ENCODE measurements at regions not wholly inside any gene's neighbourhood (a gene's known extent, or its start where the extent isn't known, plus 50 kb on each side); places are given as distances from the start of the nearest gene placed in this dataset.
"Not testable (repeated sequence)": the region's sequence is repeated elsewhere in the genome, so short reads cannot be mapped to it uniquely, and the experiment has no call there.

GRCh38 chr9:71268871-71269635, 147.6 kb upstream of the TRPM3 start:
- no peak for DNase-seq

GRCh38 chr9:71263451-71263850, 142.0 kb upstream of the TRPM3 start:
- no peak for DNase-seq

GRCh38 chr9:71260419-71260818, 139.0 kb upstream of the TRPM3 start:
- DNase-seq, result not testable (repeated sequence)

- DNase-seq, result no peak
Measured at GRCh38 chr9:71254592-71255277, 133.3 kb upstream of the TRPM3 start.

- no peak for DNase-seq
Measured at GRCh38 chr9:71253011-71253410, 131.6 kb upstream of the TRPM3 start.

GRCh38 chr9:71250581-71250980, 129.2 kb upstream of the TRPM3 start:
- DNase-seq, result no peak

GRCh38 chr9:71249729-71250317, 128.4 kb upstream of the TRPM3 start:
- peak; percentile 49 for DNase-seq

GRCh38 chr9:71245651-71246050, 124.2 kb upstream of the TRPM3 start:
- DNase-seq, result no peak

- DNase-seq, result no peak
Measured at GRCh38 chr9:71243951-71244350, 122.5 kb upstream of the TRPM3 start.

GRCh38 chr9:71242081-71242480, 120.7 kb upstream of the TRPM3 start:
- no peak for DNase-seq

- DNase-seq, result no peak
Measured at GRCh38 chr9:71237051-71237450, 115.6 kb upstream of the TRPM3 start.

- no peak for DNase-seq
Measured at GRCh38 chr9:71233646-71234045, 112.2 kb upstream of the TRPM3 start.

GRCh38 chr9:71223953-71224538, 102.6 kb upstream of the TRPM3 start:
- no peak for DNase-seq

GRCh38 chr9:71218774-71219173, 97.4 kb upstream of the TRPM3 start:
- no peak for DNase-seq

- DNase-seq, result no peak
Measured at GRCh38 chr9:71213633-71214032, 92.2 kb upstream of the TRPM3 start.

GRCh38 chr9:71210326-71210725, 88.9 kb upstream of the TRPM3 start:
- no peak for DNase-seq

- no peak for DNase-seq
Measured at GRCh38 chr9:71209890-71210289, 88.5 kb upstream of the TRPM3 start.

GRCh38 chr9:71202931-71203330, 81.5 kb upstream of the TRPM3 start:
- DNase-seq, result no peak

- no peak for DNase-seq
Measured at GRCh38 chr9:71191708-71192107, 70.3 kb upstream of the TRPM3 start.

GRCh38 chr9:71183251-71183650, 61.8 kb upstream of the TRPM3 start:
- no peak for DNase-seq

GRCh38 chr9:71179183-71179582, 57.8 kb upstream of the TRPM3 start:
- DNase-seq, result no peak

GRCh38 chr9:71177901-71178300, 56.5 kb upstream of the TRPM3 start:
- DNase-seq, result no peak

- DNase-seq, result no peak
Measured at GRCh38 chr9:71171517-71171916, 50.1 kb upstream of the TRPM3 start.
